OCI-LY1 (cell line): ENCODE measurements at regions not wholly inside any gene's neighbourhood (a gene's known extent, or its start where the extent isn't known, plus 50 kb on each side); places are given as distances from the start of the nearest gene placed in this dataset.

ENCODE experiments used
- H2AFZ ChIP-seq: fragments of 200-600 bp; sonication (generic), shearing (Covaris generic); 2 replicates; pipeline ENCODE4 v1.6.0; 2014; ENCODE audit warnings: antibody characterized with exemption, mild to moderate bottlenecking, low read length
- H3F3A ChIP-seq: fragments of 200-600 bp; sonication (generic), shearing (Covaris generic); 2 replicates; pipeline ENCODE4 v1.6.0; 2014; ENCODE audit warnings: mild to moderate bottlenecking, antibody characterized with exemption, low read length, moderate library complexity; ENCODE audit not compliant: insufficient read depth
- H3K27ac ChIP-seq: fragments of 200-600 bp; sonication (generic); 2 replicates; pipeline ENCODE4 v1.5.1; 2014; ENCODE audit warnings: low read length, mixed run types, mild to moderate bottlenecking, low read depth; ENCODE audit not compliant: poor library complexity, severe bottlenecking
- H3K27me3 ChIP-seq: fragments of 200-600 bp; sonication (generic); 2 replicates; pipeline ENCODE4 v1.6.0; 2014; ENCODE audit warnings: antibody characterized with exemption, mild to moderate bottlenecking, low read length, moderate library complexity; ENCODE audit not compliant: insufficient read depth
- H3K36me3 ChIP-seq: fragments of 200-600 bp; sonication (generic); 2 replicates; pipeline ENCODE4 v1.6.1; 2014; ENCODE audit warnings: mild to moderate bottlenecking, antibody characterized with exemption, low read length, moderate library complexity, mixed read lengths; ENCODE audit not compliant: insufficient read depth
- H3K4me1 ChIP-seq: fragments of 200-600 bp; sonication (generic); 2 replicates; pipeline ENCODE4 v1.5.1; 2014; ENCODE audit warnings: mild to moderate bottlenecking, low read length, moderate library complexity; ENCODE audit not compliant: insufficient read depth, severe bottlenecking
- H3K4me2 ChIP-seq: fragments of 200-600 bp; sonication (generic), shearing (Covaris generic); 2 replicates; pipeline ENCODE4 v1.6.1; 2014; ENCODE audit warnings: low read length
- H3K4me3 ChIP-seq: fragments of 200-600 bp; sonication (generic); 2 replicates; pipeline ENCODE4 v1.5.1; 2014; ENCODE audit warnings: low read length, low read depth, mild to moderate bottlenecking, mixed read lengths; ENCODE audit not compliant: poor library complexity, severe bottlenecking
- H3K79me2 ChIP-seq: fragments of 200-600 bp; shearing (Covaris generic); 2 replicates; pipeline ENCODE4 v1.6.1; 2016; ENCODE audit warnings: mixed run types, low read length, mixed read lengths; ENCODE audit not compliant: insufficient read depth
- H3K9ac ChIP-seq: fragments of 200-600 bp; sonication (generic), shearing (Covaris generic); 2 replicates; pipeline ENCODE4 v1.6.1; 2014; ENCODE audit warnings: mild to moderate bottlenecking, low read length, mixed read lengths
- H3K9me2 ChIP-seq: fragments of 200-600 bp; sonication (generic), shearing (Covaris generic); 2 replicates; pipeline ENCODE4 v1.6.1; 2014; ENCODE audit warnings: low read depth, mild to moderate bottlenecking, low read length, mixed read lengths
- H3K9me3 ChIP-seq: fragments of 200-600 bp; shearing (Covaris generic); 2 replicates; pipeline ENCODE4 v1.6.1; 2014; ENCODE audit warnings: low read length, mixed read lengths
- H4K20me1 ChIP-seq: fragments of 200-600 bp; sonication (generic), shearing (Covaris generic); 2 replicates; pipeline ENCODE4 v1.6.0; 2016; ENCODE audit warnings: mild to moderate bottlenecking, low read length; ENCODE audit not compliant: insufficient read depth
- EZH2 ChIP-seq: fragments of 200-600 bp; sonication (generic), shearing (Covaris generic); IDR thresholded peaks from 2 replicates; pipeline ENCODE4 v1.8.0; 2017; ENCODE audit warnings: borderline replicate concordance, mixed run types, mild to moderate bottlenecking, antibody characterized with exemption, low read length, moderate library complexity, mixed read lengths
- TF ChIP-seq, protein P1 (sequence below): fragments of 200-600 bp; sonication (generic), shearing (Covaris generic); IDR thresholded peaks from 2 replicates; pipeline ENCODE4 v1.5.1; 2017; ENCODE audit warnings: mild to moderate bottlenecking, antibody characterized with exemption, low read length, moderate library complexity, mixed read lengths

DNA sequence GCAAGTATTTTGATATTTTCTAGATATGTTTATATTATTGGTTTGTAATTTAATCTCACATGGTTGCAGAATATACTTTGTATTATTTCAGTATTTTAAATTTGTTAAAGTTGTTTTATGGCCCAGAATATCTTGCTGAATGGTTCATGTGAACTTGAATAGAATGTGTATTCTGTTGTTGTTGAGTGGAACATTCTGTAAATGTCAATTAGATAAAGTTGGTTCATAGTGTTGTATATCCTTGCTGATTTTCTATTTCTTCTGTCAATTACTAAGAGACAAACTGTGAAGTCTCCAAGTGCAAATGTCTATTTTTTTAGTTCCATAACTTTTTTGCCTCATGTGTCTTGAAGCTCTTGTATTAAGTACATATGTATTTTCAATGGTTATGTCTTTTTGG, 411.7 kb downstream of the NPIPA7 start:
- no peak overlapping the region for H3K4me2 ChIP-seq
- H3K79me2 ChIP-seq = no peaks in the 10 kb centered on the region
- no peak overlapping the region for H3K9ac ChIP-seq
- no peaks in the 10 kb centered on the region for H3K9me3 ChIP-seq
- H3K36me3 ChIP-seq = no peaks in the 10 kb centered on the region
- no peak overlapping the region for H3K4me3 ChIP-seq
- no peaks in the 10 kb centered on the region for H3K27me3 ChIP-seq
- H3K9me2 ChIP-seq = no peaks in the 10 kb centered on the region
- H2AFZ ChIP-seq = no peak overlapping the region
- H3K4me1 ChIP-seq = no peaks in the 10 kb centered on the region
- H3F3A ChIP-seq = no peaks in the 10 kb centered on the region
- TF ChIP-seq, protein P1, sequence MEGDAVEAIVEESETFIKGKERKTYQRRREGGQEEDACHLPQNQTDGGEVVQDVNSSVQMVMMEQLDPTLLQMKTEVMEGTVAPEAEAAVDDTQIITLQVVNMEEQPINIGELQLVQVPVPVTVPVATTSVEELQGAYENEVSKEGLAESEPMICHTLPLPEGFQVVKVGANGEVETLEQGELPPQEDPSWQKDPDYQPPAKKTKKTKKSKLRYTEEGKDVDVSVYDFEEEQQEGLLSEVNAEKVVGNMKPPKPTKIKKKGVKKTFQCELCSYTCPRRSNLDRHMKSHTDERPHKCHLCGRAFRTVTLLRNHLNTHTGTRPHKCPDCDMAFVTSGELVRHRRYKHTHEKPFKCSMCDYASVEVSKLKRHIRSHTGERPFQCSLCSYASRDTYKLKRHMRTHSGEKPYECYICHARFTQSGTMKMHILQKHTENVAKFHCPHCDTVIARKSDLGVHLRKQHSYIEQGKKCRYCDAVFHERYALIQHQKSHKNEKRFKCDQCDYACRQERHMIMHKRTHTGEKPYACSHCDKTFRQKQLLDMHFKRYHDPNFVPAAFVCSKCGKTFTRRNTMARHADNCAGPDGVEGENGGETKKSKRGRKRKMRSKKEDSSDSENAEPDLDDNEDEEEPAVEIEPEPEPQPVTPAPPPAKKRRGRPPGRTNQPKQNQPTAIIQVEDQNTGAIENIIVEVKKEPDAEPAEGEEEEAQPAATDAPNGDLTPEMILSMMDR = no peak
- TF ChIP-seq EZH2 = no peak
- no peaks in the 10 kb centered on the region for H4K20me1 ChIP-seq
- H3K27ac ChIP-seq = no peak overlapping the region

GRCh38 chr16:16791051-16791450, 412.1 kb downstream of the NPIPA7 start:
- no peaks in the 10 kb centered on the region for H3K4me1 ChIP-seq
- no peaks in the 10 kb centered on the region for H3K79me2 ChIP-seq
- no peaks in the 10 kb centered on the region for H3F3A ChIP-seq
- no peak for TF ChIP-seq EZH2
- TF ChIP-seq, protein P1 = no peak
- H3K9ac ChIP-seq = no peak overlapping the region
- no peaks in the 10 kb centered on the region for H3K27me3 ChIP-seq
- no peak overlapping the region for H3K4me3 ChIP-seq
- H4K20me1 ChIP-seq = no peaks in the 10 kb centered on the region
- H3K9me2 ChIP-seq = no peaks in the 10 kb centered on the region
- no peak overlapping the region for H2AFZ ChIP-seq
- no peaks in the 10 kb centered on the region for H3K36me3 ChIP-seq
- H3K27ac ChIP-seq = no peak overlapping the region
- no peak overlapping the region for H3K4me2 ChIP-seq
- H3K9me3 ChIP-seq = no peaks in the 10 kb centered on the region

- no peaks in the 10 kb centered on the region for H3K9me2 ChIP-seq
- H3K27me3 ChIP-seq = no peaks in the 10 kb centered on the region
- H3K9me3 ChIP-seq = no peaks in the 10 kb centered on the region
- H3K4me1 ChIP-seq = no peaks in the 10 kb centered on the region
- no peaks in the 10 kb centered on the region for H3K36me3 ChIP-seq
- H3K27ac ChIP-seq = no peak overlapping the region
- H3K4me3 ChIP-seq = no peak overlapping the region
- no peaks in the 10 kb centered on the region for H3K79me2 ChIP-seq
- no peak overlapping the region for H3K9ac ChIP-seq
- TF ChIP-seq, protein P1 = no peak
- TF ChIP-seq EZH2 = no peak
- H3K4me2 ChIP-seq = no peak overlapping the region
- no peak overlapping the region for H2AFZ ChIP-seq
- H4K20me1 ChIP-seq = no peaks in the 10 kb centered on the region
- H3F3A ChIP-seq = no peaks in the 10 kb centered on the region
Observed at GRCh38 chr16:16797239-16797638, 418.3 kb downstream of the NPIPA7 start.
